B cell (primary cell): ENCODE measurements at regions not wholly inside any gene's neighbourhood (a gene's known extent, or its start where the extent isn't known, plus 50 kb on each side); places are given as distances from the start of the nearest gene placed in this dataset.

Source experiments
- ATAC-seq: fragments of 200-7000 bp; cut with Tn5 transposase; one replicate; pipeline ENCODE4 v1.10.0; 2021; ENCODE audit warnings: low read depth, mild to moderate bottlenecking, moderate number of reproducible peaks, moderate library complexity
- CTCF ChIA-PET: fragments of 350-600 bp; sonication (Branson Sonifier 250); formaldehyde crosslinking; loops from one replicate; lab custom pipeline; 2021; ENCODE audit warnings: antibody characterized with exemption, inconsistent platforms; lab: Charles Lee
- POLR2A ChIA-PET: fragments of 350-600 bp; sonication (Branson Sonifier 250); formaldehyde crosslinking; loops from one replicate; lab custom pipeline; 2021; ENCODE audit warnings: antibody characterized with exemption; lab: Charles Lee
- DNase-seq: peaks from one replicate; pipeline ENCODE4 v3.0.0; 2013
- H2AFZ ChIP-seq: 2 replicates; pipeline ENCODE4 v1.6.1; 2012; ENCODE audit warnings: mild to moderate bottlenecking, low read depth, low read length; ENCODE audit not compliant: insufficient read depth, poor library complexity, severe bottlenecking
- H3K27ac ChIP-seq, 2 donors: 1 replicate in 1 of 2; 2 replicates in 1 of 2; pipeline ENCODE4 v1.5.1; 2012 to 2013; ENCODE audit warnings: low read length in 2 of 2, mild to moderate bottlenecking in 2 of 2, moderate library complexity in 1 of 2
- H3K27me3 ChIP-seq, 4 experiments: fragments of 200-600 bp in 1 of 4; sonication (generic) in 1 of 4; replicated peaks in 1 of 4; 1 replicate in 2 of 4; 2 replicates in 2 of 4; pipeline versions ENCODE4 v1.6.1 to v1.7.0; 2013 to 2016; ENCODE audit warnings: low read length in 3 of 4, mild to moderate bottlenecking in 2 of 4, mixed read lengths in 1 of 4, moderate library complexity in 1 of 4; ENCODE audit not compliant: insufficient read depth in 4 of 4, control insufficient read depth in 3 of 4; ENCODE audit errors: control extremely low read depth in 1 of 4
- H3K36me3 ChIP-seq, 2 experiments: replicated peaks in 1 of 2; 1 replicate in 1 of 2; 2 replicates in 1 of 2; pipeline versions ENCODE4 v1.6.1 to v1.7.1; 2013; ENCODE audit warnings: low read length in 1 of 2; ENCODE audit not compliant: insufficient read depth in 2 of 2, control insufficient read depth in 1 of 2; ENCODE audit errors: control extremely low read depth in 1 of 2, extremely low read depth in 1 of 2
- H3K4me1 ChIP-seq, 2 donors: fragments of 200-600 bp in 1 of 2; sonication (generic) in 1 of 2; 1 replicate in 1 of 2; 2 replicates in 1 of 2; pipeline versions ENCODE4 v1.5.1 to v1.6.1; 2013 to 2017; ENCODE audit warnings: low read length in 2 of 2; ENCODE audit not compliant: control insufficient read depth in 2 of 2, insufficient read depth in 2 of 2
- H3K4me2 ChIP-seq: replicated peaks from 2 replicates; pipeline ENCODE3; 2012; ENCODE audit warnings: mild to moderate bottlenecking, low read depth, low read length; ENCODE audit not compliant: poor library complexity, severe bottlenecking
- H3K4me3 ChIP-seq, 5 experiments: fragments of 200-600 bp in 1 of 5; sonication (generic) in 1 of 5; 1 replicate in 3 of 5; 2 replicates in 2 of 5; pipeline versions ENCODE4 v1.5.1 to v1.7.0; 2011 to 2016; ENCODE audit warnings: low read length in 4 of 5, mild to moderate bottlenecking in 4 of 5, low read depth in 2 of 5, control low read depth in 1 of 5, moderate library complexity in 1 of 5; ENCODE audit not compliant: insufficient read depth in 1 of 5; ENCODE audit errors: control extremely low read depth in 1 of 5, extremely low read depth in 1 of 5
- H3K79me2 ChIP-seq: fragments of 200-600 bp; sonication (generic); one replicate; pipeline ENCODE4 v1.6.0; 2016; ENCODE audit warnings: low read length; ENCODE audit not compliant: control insufficient read depth, insufficient read depth
- H3K9ac ChIP-seq: fragments of 200-600 bp; sonication (generic); 2 replicates; pipeline ENCODE4 v1.6.1; 2017; ENCODE audit warnings: mild to moderate bottlenecking, low read length, moderate library complexity
- H3K9me3 ChIP-seq, 3 donors: one replicate each; pipeline versions ENCODE4 v1.6.1 to v1.7.1; 2013; ENCODE audit warnings: low read length in 2 of 3; ENCODE audit not compliant: control insufficient read depth in 2 of 3, insufficient read depth in 1 of 3; ENCODE audit errors: control extremely low read depth in 1 of 3
- H4K20me1 ChIP-seq: 2 replicates; pipeline ENCODE4 v1.6.0; 2012; ENCODE audit warnings: mild to moderate bottlenecking, low read length; ENCODE audit not compliant: insufficient read depth, control insufficient read depth, poor library complexity, severe bottlenecking
- H3K27ac Mint-ChIP-seq: one replicate; pipeline ENCODE4 v1.8.0; 2021; ENCODE audit warnings: mixed read lengths
- H3K27me3 Mint-ChIP-seq: one replicate; pipeline ENCODE4 v1.8.0; 2021; ENCODE audit warnings: mixed read lengths
- H3K4me1 Mint-ChIP-seq: one replicate; pipeline ENCODE4 v1.8.0; 2021; ENCODE audit warnings: mixed read lengths
- H3K4me3 Mint-ChIP-seq: one replicate; pipeline ENCODE4 v1.8.0; 2021; ENCODE audit warnings: mixed read lengths
- H3K9me3 Mint-ChIP-seq: one replicate; pipeline ENCODE4 v1.8.0; 2022; ENCODE audit warnings: mixed read lengths; ENCODE audit not compliant: insufficient read depth
- CTCF ChIP-seq: fragments of 200-600 bp; IDR thresholded peaks from one replicate; pipeline ENCODE4 v1.8.0; 2022; ENCODE audit warnings: antibody characterized with exemption, mild to moderate bottlenecking
- EZH2 ChIP-seq: IDR thresholded peaks from 2 replicates; pipeline ENCODE4 v1.6.1; 2012; ENCODE audit warnings: borderline replicate concordance, low read depth, mild to moderate bottlenecking, moderate library complexity, low read length; ENCODE audit not compliant: insufficient read depth, poor library complexity, severe bottlenecking
- WGBS: methylation state at CpG from one replicate; pipeline ENCODE4 v1.1.5; 2013; ENCODE audit warnings: missing lambda C conversion rate; ENCODE audit not compliant: insufficient coverage; 5-methylcytosine and 5-hydroxymethylcytosine counted together
- intact Hi-C: fragments of 100-400 bp; cut with micrococcal nuclease; formaldehyde crosslinking; loops from one replicate; pipeline ENCODE4 v1.10.0; 2022

GRCh38 chr6:112984899-112985298 is 637.8 kb downstream of the RFPL4B start:
- no peak for DNase-seq
- H3K9me3 ChIP-seq, result peaks cover 0 to 5% (median 2%) of the 10 kb centered on the region in 3 donors
- ATAC-seq, result no peak
- Mint-ChIP-seq H3K4me1 (no peaks in the 10 kb centered on the region), H3K27me3 (no peaks in the 10 kb centered on the region), H3K9me3 (no peaks in the 10 kb centered on the region), H3K4me3 (no peak overlapping the region), H3K27ac (no peak overlapping the region)
- intact Hi-C loops, result no loop called here
- no peak overlapping the region for H2AFZ ChIP-seq
- H3K4me2 ChIP-seq, result no peak overlapping the region
- H3K9ac ChIP-seq, result no peak overlapping the region
- WGBS, result 75% methylated on average over 2 of the region's 2 CpGs
- no peaks in the 10 kb centered on the region for H3K4me1 ChIP-seq
- H3K27ac ChIP-seq, result no peak overlapping the region
- CTCF ChIA-PET, result no interaction called here
- H4K20me1 ChIP-seq, result no peaks in the 10 kb centered on the region
- no peaks in the 10 kb centered on the region for H3K27me3 ChIP-seq
- POLR2A ChIA-PET, result no interaction called here
- H3K36me3 ChIP-seq, result no peaks in the 10 kb centered on the region
- H3K4me3 ChIP-seq, result no peak overlapping the region
- no peak for TF ChIP-seq CTCF
- H3K79me2 ChIP-seq, result no peaks in the 10 kb centered on the region

- intact Hi-C loops, result no loop called here
- H3K79me2 ChIP-seq, result no peaks in the 10 kb centered on the region
- WGBS, result no CpG with 5 or more reads among the region's 2 CpGs
- no peaks in the 10 kb centered on the region for H3K27me3 ChIP-seq
- Mint-ChIP-seq H3K27ac (no peak overlapping the region), H3K4me3 (no peak overlapping the region), H3K9me3 (no peaks in the 10 kb centered on the region), H3K4me1 (no peaks in the 10 kb centered on the region), H3K27me3 (no peaks in the 10 kb centered on the region)
- ATAC-seq (no peak), DNase-seq (no peak)
- no peaks in the 10 kb centered on the region for H3K4me1 ChIP-seq
- H2AFZ ChIP-seq, result no peak overlapping the region
- no peak overlapping the region for H3K4me2 ChIP-seq
- H3K9ac ChIP-seq, result no peak overlapping the region
- no peaks in the 10 kb centered on the region for H4K20me1 ChIP-seq
- ChIA-PET POLR2A (no interaction called here), CTCF (no interaction called here)
- H3K36me3 ChIP-seq, result no peaks in the 10 kb centered on the region
- H3K9me3 ChIP-seq, result peaks cover 0 to 5% (median 2%) of the 10 kb centered on the region in 3 donors
- no peak for TF ChIP-seq CTCF
- TF ChIP-seq EZH2, result no peak
- H3K27ac ChIP-seq, result no peak overlapping the region
- H3K4me3 ChIP-seq, result no peak overlapping the region
These were observed 639.2 kb downstream of the RFPL4B start for GRCh38 chr6:112986321-112986720.
